ENCODE measurements at regions not wholly inside any gene's neighbourhood (a gene's known extent, or its start where the extent isn't known, plus 50 kb on each side); places are given as distances from the start of the nearest gene placed in this dataset.

DNA sequence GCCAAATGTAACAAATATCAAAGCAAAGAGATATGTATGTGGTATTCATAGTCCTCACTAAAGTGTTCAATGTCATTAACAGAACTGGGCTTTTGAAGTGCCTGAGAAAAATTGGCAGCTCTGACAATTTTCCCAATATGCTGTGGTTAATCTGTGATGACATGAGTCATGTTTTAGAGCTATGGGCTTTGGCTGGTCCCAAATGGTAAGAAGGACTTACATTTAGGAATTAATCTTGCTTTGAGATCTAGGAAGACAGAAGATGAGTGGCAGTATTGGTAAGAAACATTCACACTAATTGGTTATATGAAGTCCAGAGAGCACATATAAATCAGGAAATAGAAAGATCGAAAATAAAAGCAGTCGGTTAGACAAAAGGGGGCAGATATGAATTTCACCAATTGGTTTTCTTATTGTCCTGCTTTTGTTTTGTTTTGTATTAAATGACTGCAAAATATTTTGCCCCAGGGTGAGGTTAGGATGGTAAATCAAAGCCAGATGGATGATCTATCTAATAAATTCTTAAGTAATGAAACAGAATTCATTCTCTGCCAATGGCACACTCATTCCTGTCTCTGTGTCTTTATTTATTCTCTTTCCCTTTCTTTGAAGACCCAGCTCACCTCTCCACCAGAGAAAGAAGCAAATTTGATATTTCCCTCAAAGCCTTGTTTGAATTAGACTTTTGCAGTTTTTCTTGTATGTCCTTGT is 993.1 kb downstream of the RPA4 start:
- H3K4me1 ChIP-seq: no peaks in the 10 kb centered on the region
- no peaks in the 10 kb centered on the region for H3K36me3 ChIP-seq
- DNase-seq: no peak
- H3K27me3 ChIP-seq: no peaks in the 10 kb centered on the region
- no peak overlapping the region for H3K27ac ChIP-seq
- no peak overlapping the region for H3K4me3 ChIP-seq
- intact Hi-C loops (cut with DNase I; ENCODE audit: low total_unique reads): no loop called here
- no peaks in the 10 kb centered on the region for H3K9me3 ChIP-seq
- TF ChIP-seq, protein P1, sequence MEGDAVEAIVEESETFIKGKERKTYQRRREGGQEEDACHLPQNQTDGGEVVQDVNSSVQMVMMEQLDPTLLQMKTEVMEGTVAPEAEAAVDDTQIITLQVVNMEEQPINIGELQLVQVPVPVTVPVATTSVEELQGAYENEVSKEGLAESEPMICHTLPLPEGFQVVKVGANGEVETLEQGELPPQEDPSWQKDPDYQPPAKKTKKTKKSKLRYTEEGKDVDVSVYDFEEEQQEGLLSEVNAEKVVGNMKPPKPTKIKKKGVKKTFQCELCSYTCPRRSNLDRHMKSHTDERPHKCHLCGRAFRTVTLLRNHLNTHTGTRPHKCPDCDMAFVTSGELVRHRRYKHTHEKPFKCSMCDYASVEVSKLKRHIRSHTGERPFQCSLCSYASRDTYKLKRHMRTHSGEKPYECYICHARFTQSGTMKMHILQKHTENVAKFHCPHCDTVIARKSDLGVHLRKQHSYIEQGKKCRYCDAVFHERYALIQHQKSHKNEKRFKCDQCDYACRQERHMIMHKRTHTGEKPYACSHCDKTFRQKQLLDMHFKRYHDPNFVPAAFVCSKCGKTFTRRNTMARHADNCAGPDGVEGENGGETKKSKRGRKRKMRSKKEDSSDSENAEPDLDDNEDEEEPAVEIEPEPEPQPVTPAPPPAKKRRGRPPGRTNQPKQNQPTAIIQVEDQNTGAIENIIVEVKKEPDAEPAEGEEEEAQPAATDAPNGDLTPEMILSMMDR (IDR thresholded peaks at IDR 0.05): no peak

DNA sequence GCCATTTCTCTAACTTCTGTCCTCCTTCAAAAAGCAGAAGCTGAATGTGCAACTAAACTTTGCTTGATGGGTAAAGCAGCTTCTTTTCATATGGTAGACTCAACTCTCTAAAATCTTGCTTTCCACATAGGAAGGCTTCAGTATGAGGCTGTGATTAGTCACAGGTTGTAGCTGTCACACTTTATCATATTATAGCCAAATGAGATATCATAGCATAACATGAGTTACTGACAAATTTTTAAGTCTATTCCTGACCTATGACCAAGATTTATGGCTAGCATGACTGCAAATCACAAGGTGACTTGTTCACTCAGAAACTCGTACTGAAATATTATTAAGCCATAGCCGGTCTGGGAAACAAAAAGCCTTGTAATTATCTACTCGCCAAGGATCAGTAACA is 998.6 kb downstream of the RPA4 start:
- Histone ChIP-seq H3K36me3 (no peaks in the 10 kb centered on the region), H3K4me1 (no peaks in the 10 kb centered on the region), H3K27ac (no peak overlapping the region), H3K9me3 (no peaks in the 10 kb centered on the region), H3K4me3 (no peak overlapping the region), H3K27me3 (no peaks in the 10 kb centered on the region)
- TF ChIP-seq, protein P1 (IDR thresholded peaks at IDR 0.05): no peak
- intact Hi-C loops (cut with DNase I; ENCODE audit: low total_unique reads): no loop called here
- no peak for DNase-seq

DNA sequence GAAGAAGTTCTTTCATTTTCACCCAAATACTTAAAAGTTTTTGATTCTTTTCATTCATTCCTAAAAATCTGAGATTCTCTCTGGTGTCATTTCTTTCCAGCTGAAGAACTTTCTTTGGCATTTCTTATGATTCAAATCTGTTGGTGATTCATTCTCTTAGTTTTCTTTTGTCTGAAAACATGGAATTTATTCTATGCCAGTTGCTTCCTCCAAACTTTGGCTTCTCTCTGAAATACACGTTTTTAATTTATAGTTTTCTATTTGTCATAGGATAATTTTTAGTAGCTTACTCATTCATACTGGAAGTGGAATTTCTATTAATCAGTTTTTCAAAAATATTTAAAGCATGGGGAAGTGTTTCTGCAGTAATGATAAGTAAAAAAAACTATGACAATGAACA is 1012.0 kb downstream of the RPA4 start:
- Histone ChIP-seq H3K27ac (no peak overlapping the region), H3K27me3 (no peaks in the 10 kb centered on the region), H3K9me3 (peaks cover 0 to 6% (median 0%) of the 10 kb centered on the region in 3 donors), H3K36me3 (no peaks in the 10 kb centered on the region), H3K4me3 (no peak overlapping the region), H3K4me1 (no peaks in the 10 kb centered on the region)
- DNase-seq: no peak
- intact Hi-C loops (cut with DNase I; ENCODE audit: low total_unique reads): no loop called here
- TF ChIP-seq, protein P1 (IDR thresholded peaks at IDR 0.05): no peak

DNA sequence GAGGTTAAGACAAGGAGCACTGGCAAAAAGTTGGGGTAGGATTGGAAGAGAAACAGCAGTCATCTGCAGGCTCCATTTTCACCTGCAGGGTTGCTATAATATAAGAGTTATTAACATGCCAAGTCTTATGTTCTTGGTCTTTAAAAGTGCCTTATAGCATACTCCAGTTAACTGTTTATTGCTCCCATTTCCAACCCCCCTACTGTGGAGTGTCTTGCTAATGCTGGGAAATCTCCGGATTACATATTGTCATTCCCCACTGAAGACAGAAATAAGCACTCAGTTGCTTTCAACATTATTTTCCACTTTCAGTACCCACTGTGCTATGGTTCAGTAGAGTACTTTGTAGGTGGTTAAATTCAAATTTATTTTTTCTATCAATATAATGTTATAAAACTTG is 1014.3 kb downstream of the RPA4 start:
- Histone ChIP-seq H3K36me3 (no peaks in the 10 kb centered on the region), H3K4me3 (no peak overlapping the region), H3K4me1 (no peaks in the 10 kb centered on the region), H3K27me3 (no peaks in the 10 kb centered on the region), H3K9me3 (no peaks in the 10 kb centered on the region), H3K27ac (no peak overlapping the region)
- intact Hi-C loops (cut with DNase I; ENCODE audit: low total_unique reads): no loop called here
- DNase-seq: no peak
- TF ChIP-seq, protein P1 (IDR thresholded peaks at IDR 0.05): no peak

DNA sequence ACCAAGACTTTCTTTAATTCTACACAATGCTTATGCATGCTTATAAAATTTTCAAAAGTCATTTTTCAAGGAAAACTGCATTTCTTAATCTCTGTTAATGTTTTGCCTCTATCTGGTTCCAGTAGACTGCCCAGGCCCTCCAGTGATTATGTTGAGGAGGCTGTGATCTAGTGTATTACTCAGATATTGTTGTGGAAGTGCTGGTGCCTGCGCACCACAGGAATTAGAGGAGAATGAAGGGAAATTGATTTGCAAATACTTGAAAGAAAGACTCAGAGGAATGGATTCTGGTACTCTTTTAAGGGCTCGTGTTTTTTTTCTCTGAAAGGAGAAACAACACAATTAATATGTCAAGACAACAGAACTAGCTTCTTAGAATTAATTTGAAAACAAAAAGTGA is 1015.1 kb downstream of the RPA4 start:
- intact Hi-C loops (cut with DNase I; ENCODE audit: low total_unique reads): no loop called here
- no peaks in the 10 kb centered on the region for H3K27me3 ChIP-seq
- H3K27ac ChIP-seq: no peak overlapping the region
- no peaks in the 10 kb centered on the region for H3K9me3 ChIP-seq
- no peak for DNase-seq
- TF ChIP-seq, protein P1 (IDR thresholded peaks at IDR 0.05): no peak
- H3K4me1 ChIP-seq: no peaks in the 10 kb centered on the region
- H3K36me3 ChIP-seq: no peaks in the 10 kb centered on the region
- H3K4me3 ChIP-seq: no peak overlapping the region

DNA sequence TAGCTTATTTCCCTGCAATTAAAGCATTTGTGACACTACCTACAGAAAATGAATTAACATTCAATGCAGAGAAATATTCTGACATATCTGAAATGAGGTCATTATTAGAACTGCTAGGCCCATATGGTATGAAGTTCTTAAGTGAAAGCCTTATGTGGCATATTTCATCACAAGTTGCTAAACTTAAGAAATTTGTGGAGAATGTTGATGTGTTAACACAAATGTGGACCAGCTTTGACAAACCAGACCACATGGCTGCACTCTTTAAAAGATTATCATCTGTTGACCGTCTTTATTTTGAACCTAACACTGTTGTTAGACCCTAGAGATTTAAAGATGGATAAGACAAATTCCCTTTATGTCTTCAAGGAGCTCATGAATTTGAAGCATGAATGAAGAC is 1024.1 kb downstream of the RPA4 start:
- no peak for DNase-seq
- intact Hi-C loops (cut with DNase I; ENCODE audit: low total_unique reads): no loop called here
- no peaks in the 10 kb centered on the region for H3K27me3 ChIP-seq
- no peaks in the 10 kb centered on the region for H3K36me3 ChIP-seq
- no peak overlapping the region for H3K27ac ChIP-seq
- H3K9me3 ChIP-seq: no peaks in the 10 kb centered on the region
- H3K4me3 ChIP-seq: no peak overlapping the region
- H3K4me1 ChIP-seq: no peaks in the 10 kb centered on the region
- TF ChIP-seq, protein P1 (IDR thresholded peaks at IDR 0.05): no peak

Data from tibial artery (tissue), 4 donors.